RPMI8226 (cell line): ENCODE measurements at regions not wholly inside any gene's neighbourhood (a gene's known extent, or its start where the extent isn't known, plus 50 kb on each side); places are given as distances from the start of the nearest gene placed in this dataset.
"Not testable (repeated sequence)": the region's sequence is repeated elsewhere in the genome, so short reads cannot be mapped to it uniquely, and the experiment has no call there.

Source experiments
- DNase-seq: peaks from one replicate; pipeline ENCODE4 v3.0.0-alpha.2; 2015

- DNase-seq: no peak
These were observed 108.1 kb upstream of the G2E3 start for GRCh38 chr14:30450631-30451545.

GRCh38 chr14:30456296-30456695 is 102.7 kb upstream of the G2E3 start:
- no peak for DNase-seq

- no peak for DNase-seq
These were observed 96.6 kb upstream of the G2E3 start for GRCh38 chr14:30462358-30462757.

- no peak for DNase-seq
These were observed 94.5 kb upstream of the G2E3 start for GRCh38 chr14:30464481-30464880.

GRCh38 chr14:30468354-30468753 is 90.6 kb upstream of the G2E3 start:
- no peak for DNase-seq

GRCh38 chr14:30471980-30472379 is 87.0 kb upstream of the G2E3 start:
- DNase-seq: no peak

- not testable (repeated sequence) for DNase-seq
These were observed 84.9 kb upstream of the G2E3 start for GRCh38 chr14:30473846-30474696.

GRCh38 chr14:30482276-30482675 is 76.7 kb upstream of the G2E3 start:
- no peak for DNase-seq

GRCh38 chr14:30484201-30484600 is 74.8 kb upstream of the G2E3 start:
- no peak for DNase-seq

GRCh38 chr14:30484976-30485375 is 74.0 kb upstream of the G2E3 start:
- no peak for DNase-seq

GRCh38 chr14:30496852-30497251 is 62.1 kb upstream of the G2E3 start:
- no peak for DNase-seq

- DNase-seq: no peak
These were observed 59.6 kb upstream of the G2E3 start for GRCh38 chr14:30499358-30499757.

- DNase-seq: no peak
These were observed 58.7 kb upstream of the G2E3 start for GRCh38 chr14:30500222-30500621.

GRCh38 chr14:30507209-30507608 is 51.7 kb upstream of the G2E3 start:
- DNase-seq: no peak
